Skeletal muscle tissue (tissue), 4 donors: ENCODE measurements at regions not wholly inside any gene's neighbourhood (a gene's known extent, or its start where the extent isn't known, plus 50 kb on each side); places are given as distances from the start of the nearest gene placed in this dataset. TPM values are rescaled to one million over a fixed set of nuclear protein-coding genes. Genes with fewer than 3 reads are reported as not detected.

ENCODE experiments used
- H3K27ac ChIP-seq: one replicate; pipeline ENCODE4 v1.7.0; 2013; ENCODE audit warnings: mild to moderate bottlenecking, low read depth, low read length, inconsistent platforms
- H3K27me3 ChIP-seq, 3 donors: one replicate each; pipeline ENCODE4 v1.7.0; 2013; ENCODE audit warnings: low read length in 3 of 3; ENCODE audit not compliant: control insufficient read depth in 3 of 3, insufficient read depth in 3 of 3
- H3K36me3 ChIP-seq, 3 donors: one replicate each; pipeline ENCODE4 v1.7.0; 2013; ENCODE audit warnings: low read length in 3 of 3; ENCODE audit not compliant: control insufficient read depth in 3 of 3, insufficient read depth in 3 of 3
- H3K4me1 ChIP-seq, 3 donors: one replicate each; pipeline ENCODE4 v1.7.0; 2013; ENCODE audit warnings: low read length in 3 of 3, mild to moderate bottlenecking in 3 of 3; ENCODE audit not compliant: control insufficient read depth in 3 of 3, insufficient read depth in 3 of 3
- H3K4me3 ChIP-seq, 3 donors: one replicate each; pipeline ENCODE4 v1.7.0; 2013; ENCODE audit warnings: low read length in 3 of 3
- H3K9ac ChIP-seq, 3 donors: one replicate each; pipeline ENCODE4 v1.7.0; 2013; ENCODE audit warnings: low read length in 3 of 3, mild to moderate bottlenecking in 3 of 3, moderate library complexity in 2 of 3, low read depth in 1 of 3
- H3K9me3 ChIP-seq, 3 donors: one replicate each; pipeline ENCODE4 v1.7.0; 2013; ENCODE audit warnings: low read length in 3 of 3; ENCODE audit not compliant: control insufficient read depth in 3 of 3
- small RNA-seq: library from RNA; depleted of rRNA; stranded (forward); fragments of <200 nt; gene quantifications from one replicate; pipeline ENCODE3, GENCODE V24; 2014
- donor health status: Osteomylitis.

- no peak overlapping the region for H3K9ac ChIP-seq
- peaks cover 0 to 2% (median 0%) of the 10 kb centered on the region in 3 donors for H3K27me3 ChIP-seq
- no peaks in the 10 kb centered on the region for H3K36me3 ChIP-seq
- H3K4me1 ChIP-seq, result peaks cover 0 to 6% (median 3%) of the 10 kb centered on the region in 3 donors
- H3K27ac ChIP-seq, result no peak overlapping the region
- H3K9me3 ChIP-seq, result no peaks in the 10 kb centered on the region
- no peak overlapping the region for H3K4me3 ChIP-seq
Observed at GRCh38 chr11:112899235-112900006, 61.8 kb upstream of the NCAM1 start.

DNA sequence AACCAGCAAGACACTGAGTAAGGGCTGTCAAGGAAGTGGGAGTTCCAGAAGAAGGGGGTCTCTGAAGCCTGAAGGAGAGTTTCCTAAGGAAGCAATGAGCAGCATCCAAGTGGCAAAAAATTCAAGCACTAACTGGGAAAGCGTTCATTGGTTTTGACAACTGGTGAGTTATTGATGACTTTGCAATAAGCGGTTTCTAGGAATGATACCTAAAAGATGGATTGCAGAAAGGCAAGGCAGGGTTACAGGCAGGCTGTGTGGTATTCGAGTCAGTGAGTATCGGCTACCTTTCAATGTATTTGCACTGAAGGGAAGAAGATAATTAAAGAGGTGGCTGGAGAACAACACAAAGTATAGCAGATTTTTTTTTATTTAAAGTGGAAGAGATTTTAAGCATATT, 59.3 kb upstream of the NCAM1 start:
- Histone ChIP-seq H3K36me3 (no peaks in the 10 kb centered on the region), H3K4me3 (no peak overlapping the region), H3K27ac (no peak overlapping the region), H3K9ac (no peak overlapping the region), H3K9me3 (no peaks in the 10 kb centered on the region), H3K27me3 (no peaks in the 10 kb centered on the region), H3K4me1 (peaks cover 0 to 6% (median 3%) of the 10 kb centered on the region in 3 donors)

- no peaks in the 10 kb centered on the region for H3K9me3 ChIP-seq
- H3K36me3 ChIP-seq, result no peaks in the 10 kb centered on the region
- no peak overlapping the region for H3K9ac ChIP-seq
- peaks cover 0 to 6% (median 3%) of the 10 kb centered on the region in 3 donors for H3K4me1 ChIP-seq
- H3K27me3 ChIP-seq, result no peaks in the 10 kb centered on the region
- no peak overlapping the region for H3K27ac ChIP-seq
- H3K4me3 ChIP-seq, result no peak overlapping the region
Observed at GRCh38 chr11:112902361-112903011, 58.7 kb upstream of the NCAM1 start.

- no peak overlapping the region for H3K4me3 ChIP-seq
- H3K27ac ChIP-seq, result no peak overlapping the region
- no peaks in the 10 kb centered on the region for H3K9me3 ChIP-seq
- H3K36me3 ChIP-seq, result no peaks in the 10 kb centered on the region
- no peaks in the 10 kb centered on the region for H3K27me3 ChIP-seq
- H3K9ac ChIP-seq, result no peak overlapping the region
- peaks cover 0 to 6% (median 3%) of the 10 kb centered on the region in 3 donors for H3K4me1 ChIP-seq
Observed at GRCh38 chr11:112903340-112903739, 57.9 kb upstream of the NCAM1 start.

DNA sequence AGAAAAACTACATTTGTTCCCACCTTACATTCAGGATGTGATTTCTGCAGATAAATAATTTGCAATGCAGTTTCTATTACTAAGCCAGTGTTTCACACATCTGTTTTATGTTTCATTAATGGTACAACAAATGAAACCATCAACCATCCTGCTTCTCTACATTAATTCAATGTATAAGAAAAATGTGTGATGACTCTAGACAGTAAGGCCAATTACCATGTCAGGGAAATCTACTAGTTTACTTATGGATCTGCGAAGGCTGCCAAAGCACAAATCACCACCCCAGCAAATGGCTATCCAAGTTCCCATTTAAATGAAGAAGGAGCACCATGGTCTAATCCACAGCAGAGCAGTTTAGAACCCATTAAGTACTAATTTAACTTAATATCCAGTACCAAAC, 50.1 kb upstream of the NCAM1 start:
- H3K27ac ChIP-seq, result no peak overlapping the region
- no peak overlapping the region for H3K9ac ChIP-seq
- H3K36me3 ChIP-seq, result no peaks in the 10 kb centered on the region
- no peaks in the 10 kb centered on the region for H3K4me1 ChIP-seq
- no peak overlapping the region for H3K4me3 ChIP-seq
- no peaks in the 10 kb centered on the region for H3K9me3 ChIP-seq
- H3K27me3 ChIP-seq, result no peaks in the 10 kb centered on the region

Small RNAs in the stretch of these regions (small RNA-seq; reads per million reads assigned to genes)
- not detected for gene RF00477
- gene RNU6-44P, result not detected
